Nephron (organoid): ENCODE measurements at regions not wholly inside any gene's neighbourhood (a gene's known extent, or its start where the extent isn't known, plus 50 kb on each side); places are given as distances from the start of the nearest gene placed in this dataset.
A peak's percentile ranks its signal among the peaks of the same experiment; 100 is the strongest.

ENCODE experiments used
- H3K27ac Mint-ChIP-seq, 3 experiments: 2 replicates each; pipeline ENCODE4 v1.8.0; 2020; ENCODE audit warnings: mixed read lengths in 3 of 3, mild to moderate bottlenecking in 2 of 3, moderate library complexity in 1 of 3
- H3K27me3 Mint-ChIP-seq: 2 replicates; pipeline ENCODE4 v1.8.0; 2021; ENCODE audit warnings: low read depth, mild to moderate bottlenecking, moderate library complexity, mixed read lengths
- H3K36me3 Mint-ChIP-seq: 2 replicates; pipeline ENCODE4 v1.8.0; 2020; ENCODE audit warnings: low read depth, mixed read lengths
- H3K4me1 Mint-ChIP-seq: 2 replicates; pipeline ENCODE4 v1.8.0; 2020; ENCODE audit warnings: mixed read lengths
- H3K4me3 Mint-ChIP-seq, 3 experiments: 2 replicates each; pipeline ENCODE4 v1.8.0; 2020; ENCODE audit warnings: mild to moderate bottlenecking in 3 of 3, mixed read lengths in 3 of 3, moderate library complexity in 2 of 3
- H3K9me3 Mint-ChIP-seq: 2 replicates; pipeline ENCODE4 v1.8.0; 2020; ENCODE audit warnings: mixed read lengths
- TF ChIP-seq, protein P1 (sequence below), 3 experiments: fragments of 200-600 bp; sonication (generic); IDR thresholded peaks; one replicate each; pipeline ENCODE4 v1.5.0; 2021; ENCODE audit warnings: antibody characterized with exemption in 3 of 3; ENCODE audit not compliant: unreplicated experiment in 3 of 3

DNA sequence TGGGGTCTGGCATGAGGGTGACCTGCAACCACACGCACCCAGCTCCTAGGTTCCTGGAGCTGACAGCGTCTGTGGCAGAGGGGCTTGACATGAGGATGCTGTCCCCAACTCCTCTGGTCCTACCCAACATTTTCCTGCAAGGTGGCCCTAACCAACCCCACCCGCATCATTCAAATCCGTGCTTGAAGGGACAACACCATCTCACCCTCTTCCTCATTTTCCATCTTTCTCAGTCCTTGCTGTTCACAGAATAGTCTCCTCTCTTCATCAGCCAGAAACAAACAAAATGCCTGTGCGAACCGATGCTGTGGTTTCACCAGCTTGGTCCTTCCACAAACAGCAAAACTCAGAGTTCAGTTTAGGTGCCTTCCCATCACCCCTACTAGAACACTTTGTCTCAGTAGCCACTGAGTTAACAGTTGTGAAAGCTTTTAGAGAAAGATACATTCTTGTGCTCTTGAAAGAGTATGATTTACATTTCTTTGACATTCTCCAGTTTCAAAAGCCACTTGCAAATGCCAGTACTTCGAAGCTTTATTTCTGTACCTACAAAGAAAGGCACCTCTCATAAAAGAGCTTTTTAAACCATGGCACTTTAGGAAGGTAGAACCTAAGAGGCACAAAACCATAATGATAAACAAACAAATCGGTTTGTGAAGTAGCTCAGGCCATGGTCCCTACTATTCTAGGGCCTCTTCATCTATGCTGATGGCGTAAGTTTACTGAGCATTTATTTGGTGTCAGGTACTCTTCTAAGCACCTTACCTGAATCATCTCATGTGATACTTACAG, 360.1 kb downstream of the SHQ1 start:
- no peaks in the 10 kb centered on the region for H3K36me3 Mint-ChIP-seq

GRCh38 chr3:72487078-72487765, 361.0 kb downstream of the SHQ1 start:
- H3K27ac Mint-ChIP-seq, result peak overlapping the region; percentile 20 to 64 (median 23)
- H3K27me3 Mint-ChIP-seq, result peaks cover 39% of the 10 kb centered on the region
- peaks cover 46% of the 10 kb centered on the region for H3K4me1 Mint-ChIP-seq
- H3K36me3 Mint-ChIP-seq, result no peaks in the 10 kb centered on the region
- H3K9me3 Mint-ChIP-seq, result peaks cover 6% of the 10 kb centered on the region
- no peak overlapping the region for H3K4me3 Mint-ChIP-seq
- TF ChIP-seq, protein P1, sequence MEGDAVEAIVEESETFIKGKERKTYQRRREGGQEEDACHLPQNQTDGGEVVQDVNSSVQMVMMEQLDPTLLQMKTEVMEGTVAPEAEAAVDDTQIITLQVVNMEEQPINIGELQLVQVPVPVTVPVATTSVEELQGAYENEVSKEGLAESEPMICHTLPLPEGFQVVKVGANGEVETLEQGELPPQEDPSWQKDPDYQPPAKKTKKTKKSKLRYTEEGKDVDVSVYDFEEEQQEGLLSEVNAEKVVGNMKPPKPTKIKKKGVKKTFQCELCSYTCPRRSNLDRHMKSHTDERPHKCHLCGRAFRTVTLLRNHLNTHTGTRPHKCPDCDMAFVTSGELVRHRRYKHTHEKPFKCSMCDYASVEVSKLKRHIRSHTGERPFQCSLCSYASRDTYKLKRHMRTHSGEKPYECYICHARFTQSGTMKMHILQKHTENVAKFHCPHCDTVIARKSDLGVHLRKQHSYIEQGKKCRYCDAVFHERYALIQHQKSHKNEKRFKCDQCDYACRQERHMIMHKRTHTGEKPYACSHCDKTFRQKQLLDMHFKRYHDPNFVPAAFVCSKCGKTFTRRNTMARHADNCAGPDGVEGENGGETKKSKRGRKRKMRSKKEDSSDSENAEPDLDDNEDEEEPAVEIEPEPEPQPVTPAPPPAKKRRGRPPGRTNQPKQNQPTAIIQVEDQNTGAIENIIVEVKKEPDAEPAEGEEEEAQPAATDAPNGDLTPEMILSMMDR (IDR thresholded peaks at IDR 0.05; ENCODE audit: unreplicated experiment in 3 of 3), result no peak

More for the DNA sequence above, 360.1 kb downstream of the SHQ1 start:
- TF ChIP-seq, protein P1 (IDR thresholded peaks at IDR 0.05; ENCODE audit: unreplicated experiment in 3 of 3), result no peak
- peaks cover 40% of the 10 kb centered on the region for H3K27me3 Mint-ChIP-seq
- peak overlapping the region in 1 of 3 experiments; percentile 17 for H3K27ac Mint-ChIP-seq
- H3K9me3 Mint-ChIP-seq, result peaks cover 6% of the 10 kb centered on the region
- H3K4me3 Mint-ChIP-seq, result no peak overlapping the region
- peaks cover 37% of the 10 kb centered on the region for H3K4me1 Mint-ChIP-seq

GRCh38 chr3:72485641-72486040, 362.6 kb downstream of the SHQ1 start:
- Mint-ChIP-seq H3K27ac (peak overlapping the region in 2 of 3 experiments; percentile 3 to 44), H3K27me3 (peaks cover 29% of the 10 kb centered on the region), H3K4me1 (peaks cover 46% of the 10 kb centered on the region), H3K4me3 (no peak overlapping the region), H3K36me3 (no peaks in the 10 kb centered on the region), H3K9me3 (peaks cover 6% of the 10 kb centered on the region)
- TF ChIP-seq, protein P1 (IDR thresholded peaks at IDR 0.05; ENCODE audit: unreplicated experiment in 3 of 3), result no peak

DNA sequence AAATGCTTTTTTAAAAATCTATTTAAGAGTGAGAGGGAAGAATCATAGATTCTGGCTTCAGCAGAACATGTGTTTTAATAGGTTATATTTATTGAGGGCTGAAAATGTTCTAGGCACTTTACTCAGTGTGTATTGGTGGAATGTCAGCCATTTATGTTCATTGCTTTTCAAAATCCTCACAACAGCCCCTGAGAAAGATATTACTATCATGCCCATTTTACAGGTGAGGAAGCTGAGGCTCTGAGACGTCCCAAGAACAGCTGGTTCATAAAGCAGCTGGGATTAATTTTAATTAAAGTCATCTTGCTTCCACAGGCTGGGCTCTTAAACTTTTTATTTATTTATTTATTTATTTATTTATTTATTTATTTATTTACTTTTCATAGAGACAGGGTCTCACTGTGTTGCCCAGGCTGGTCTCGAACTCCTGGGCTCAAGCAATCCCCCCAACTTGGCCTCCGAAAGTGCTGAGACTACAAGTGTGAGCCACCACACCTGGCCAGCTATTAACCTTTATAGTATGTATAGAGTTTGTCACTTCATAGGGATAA, 364.6 kb downstream of the SHQ1 start:
- Mint-ChIP-seq H3K4me3 (no peak overlapping the region), H3K4me1 (peaks cover 41% of the 10 kb centered on the region), H3K27ac (peak overlapping the region; percentile 5 to 78 (median 69)), H3K9me3 (peaks cover 10% of the 10 kb centered on the region), H3K36me3 (no peaks in the 10 kb centered on the region), H3K27me3 (peaks cover 28% of the 10 kb centered on the region)
- TF ChIP-seq, protein P1 (IDR thresholded peaks at IDR 0.05; ENCODE audit: unreplicated experiment in 3 of 3), result no peak

DNA sequence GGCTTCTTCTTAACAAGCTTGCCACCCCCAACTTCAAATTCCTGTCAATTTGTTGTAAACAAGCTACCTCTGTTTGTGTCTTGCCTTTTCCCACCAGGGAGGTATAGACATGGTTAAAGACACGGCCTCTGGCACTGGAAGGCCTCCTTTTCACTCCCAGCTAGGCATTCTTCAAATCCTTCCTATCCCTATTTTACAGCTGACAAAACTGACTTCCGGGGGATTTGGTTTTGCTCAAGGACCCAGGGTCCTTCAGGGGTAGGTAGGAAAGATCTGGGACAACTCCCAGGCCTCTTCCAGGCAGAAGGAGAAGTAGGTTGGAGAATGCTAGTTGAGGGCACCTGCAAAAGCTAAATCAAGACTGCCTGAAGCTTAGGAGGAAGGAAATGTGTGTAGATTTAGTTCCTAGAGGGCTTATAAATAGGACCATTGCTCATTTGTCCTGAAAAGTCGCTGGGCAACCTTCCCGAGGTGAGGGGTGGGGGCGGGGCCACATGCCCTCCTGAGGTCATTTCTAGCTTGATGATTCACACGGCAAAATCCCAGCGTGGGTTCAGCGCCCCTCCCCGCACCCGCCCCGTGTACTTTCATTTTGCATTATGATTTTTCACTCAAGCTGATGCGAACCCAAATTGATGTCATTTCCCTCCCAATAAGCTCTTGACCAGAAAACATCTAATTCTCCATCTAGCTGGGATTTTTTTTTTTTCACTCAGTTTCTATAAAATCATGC, 365.5 kb downstream of the SHQ1 start:
- Mint-ChIP-seq H3K36me3 (no peaks in the 10 kb centered on the region), H3K9me3 (peaks cover 10% of the 10 kb centered on the region), H3K4me3 (peak overlapping the region in 2 of 3 experiments; percentile 56 to 67), H3K4me1 (peaks cover 36% of the 10 kb centered on the region), H3K27me3 (peaks cover 24% of the 10 kb centered on the region), H3K27ac (peak overlapping the region; percentile 5 to 81 (median 78))
- TF ChIP-seq, protein P1 (IDR thresholded peaks at IDR 0.05; ENCODE audit: unreplicated experiment in 3 of 3), result no peak
